GM23338 (cell line): ENCODE measurements at regions not wholly inside any gene's neighbourhood (a gene's known extent, or its start where the extent isn't known, plus 50 kb on each side); places are given as distances from the start of the nearest gene placed in this dataset.

Source experiments
- ATAC-seq: fragments of 200-7000 bp; cut with Tn5 transposase; 3 replicates; pipeline ENCODE4 v1.9.1; 2020
- DNase-seq: peaks from one replicate; pipeline ENCODE4 v3.0.0-alpha.2; 2015; ENCODE audit warnings: low spot score
- H2AFZ ChIP-seq: fragments of 200-600 bp; sonication (generic); 2 replicates; pipeline ENCODE4 v1.8.0; 2016; ENCODE audit warnings: antibody characterized with exemption, mild to moderate bottlenecking, moderate library complexity
- H3F3A ChIP-seq: fragments of 200-600 bp; sonication (generic); replicated peaks from 2 replicates; pipeline ENCODE4 v1.8.0; 2017; ENCODE audit warnings: antibody characterized with exemption, mixed run types, low read depth
- H3K27ac ChIP-seq: fragments of 200-600 bp; sonication (generic); 2 replicates; pipeline ENCODE4 v1.6.1; 2016; ENCODE audit warnings: low read depth
- H3K27me3 ChIP-seq: fragments of 200-600 bp; sonication (generic); 2 replicates; pipeline ENCODE4 v1.8.0; 2016; ENCODE audit warnings: mild to moderate bottlenecking, mixed run types, moderate library complexity; ENCODE audit not compliant: insufficient read depth
- H3K36me3 ChIP-seq: fragments of 200-600 bp; sonication (generic); 2 replicates; pipeline ENCODE4 v1.8.0; 2016; ENCODE audit warnings: mild to moderate bottlenecking; ENCODE audit not compliant: insufficient read depth
- H3K4me1 ChIP-seq: fragments of 200-600 bp; sonication (generic); 2 replicates; pipeline ENCODE4 v1.8.0; 2016; ENCODE audit warnings: mild to moderate bottlenecking, moderate library complexity; ENCODE audit not compliant: insufficient read depth
- H3K4me2 ChIP-seq: fragments of 200-600 bp; sonication (generic); 2 replicates; pipeline ENCODE4 v1.7.1; 2017; ENCODE audit warnings: mixed run types
- H3K4me3 ChIP-seq: fragments of 200-600 bp; sonication (generic); 2 replicates; pipeline ENCODE4 v1.6.1; 2016; ENCODE audit warnings: mixed run types
- H3K79me2 ChIP-seq: fragments of 200-600 bp; sonication (generic); replicated peaks from 2 replicates; pipeline ENCODE4 v1.8.0; 2017; ENCODE audit warnings: mild to moderate bottlenecking; ENCODE audit not compliant: insufficient read depth
- H3K9me2 ChIP-seq: fragments of 200-600 bp; sonication (generic); 2 replicates; pipeline ENCODE4 v1.8.0; 2017; ENCODE audit not compliant: insufficient read depth
- H4K20me1 ChIP-seq: fragments of 200-600 bp; sonication (generic); replicated peaks from 2 replicates; pipeline ENCODE4 v1.8.0; 2017; ENCODE audit warnings: mild to moderate bottlenecking; ENCODE audit not compliant: insufficient read depth
- H3K27ac Mint-ChIP-seq: 2 replicates; pipeline ENCODE4 v1.8.0; 2020; ENCODE audit warnings: inconsistent platforms, mild to moderate bottlenecking, moderate library complexity, mixed read lengths
- H3K27me3 Mint-ChIP-seq: 3 replicates; pipeline ENCODE4 v1.8.0; 2022; ENCODE audit warnings: low read depth, mild to moderate bottlenecking, moderate library complexity, mixed read lengths, inconsistent platforms; ENCODE audit not compliant: insufficient read depth, poor library complexity
- H3K36me3 Mint-ChIP-seq: 3 replicates; pipeline ENCODE4 v1.8.0; 2021; ENCODE audit warnings: low read depth, mild to moderate bottlenecking, inconsistent platforms, moderate library complexity, mixed read lengths
- H3K4me1 Mint-ChIP-seq: 3 replicates; pipeline ENCODE4 v1.8.0; 2020; ENCODE audit warnings: mild to moderate bottlenecking, inconsistent platforms, mixed read lengths
- H3K4me3 Mint-ChIP-seq: 3 replicates; pipeline ENCODE4 v1.8.0; 2021; ENCODE audit warnings: moderate library complexity, mild to moderate bottlenecking, inconsistent platforms, mixed read lengths
- H3K9me3 Mint-ChIP-seq: 3 replicates; pipeline ENCODE4 v1.8.0; 2020; ENCODE audit warnings: moderate library complexity, mild to moderate bottlenecking, inconsistent platforms, mixed read lengths
- CREB1 ChIP-seq: fragments of 250-450 bp; sonication (Bioruptor Pico); IDR thresholded peaks from 2 replicates; pipeline ENCODE4 v1.5.0; 2020; ENCODE audit warnings: low read depth, mild to moderate bottlenecking, moderate library complexity
- EZH2 ChIP-seq: fragments of 200-600 bp; sonication (generic); IDR thresholded peaks from one replicate; pipeline ENCODE4 v1.8.0; 2017; ENCODE audit warnings: antibody characterized with exemption, mild to moderate bottlenecking, low read depth; ENCODE audit not compliant: unreplicated experiment
- EZH2phosphoT487 ChIP-seq: fragments of 200-600 bp; sonication (generic); IDR thresholded peaks from one replicate; pipeline ENCODE4 v1.8.1; 2018; ENCODE audit warnings: antibody characterized with exemption; ENCODE audit not compliant: unreplicated experiment
- JUNB ChIP-seq: IDR thresholded peaks from one replicate; pipeline ENCODE4 v1.6.1; 2016; ENCODE audit warnings: antibody characterized with exemption; ENCODE audit not compliant: unreplicated experiment
- NANOG ChIP-seq: IDR thresholded peaks from 2 replicates; pipeline ENCODE4 v1.6.1; 2016; ENCODE audit warnings: antibody characterized with exemption, borderline replicate concordance
- POLR2AphosphoS5 ChIP-seq: IDR thresholded peaks from 2 replicates; pipeline ENCODE4 v1.6.1; 2016; ENCODE audit warnings: antibody characterized with exemption, low read depth
- STAT1 ChIP-seq: IDR thresholded peaks from one replicate; pipeline ENCODE4 v1.6.1; 2016; ENCODE audit warnings: antibody characterized with exemption; ENCODE audit not compliant: unreplicated experiment
- ZNF114 ChIP-seq: fragments of 250-450 bp; sonication (Bioruptor Pico); IDR thresholded peaks from 2 replicates; pipeline ENCODE4 v1.5.0; 2020; ENCODE audit warnings: mild to moderate bottlenecking, moderate library complexity
- ZNF331 ChIP-seq: fragments of 250-450 bp; sonication (Bioruptor Pico); IDR thresholded peaks from 2 replicates; pipeline ENCODE4 v1.5.0; 2020; ENCODE audit warnings: low read depth, mild to moderate bottlenecking, moderate library complexity
- TF ChIP-seq, protein P1 (sequence below): fragments of 250-450 bp; sonication (Bioruptor Pico); IDR thresholded peaks from 2 replicates; pipeline ENCODE4 v1.5.0; 2020; ENCODE audit warnings: mild to moderate bottlenecking, moderate library complexity
- TF ChIP-seq, protein P2 (sequence below): IDR thresholded peaks from 2 replicates; pipeline ENCODE4 v1.6.1; 2016; ENCODE audit warnings: antibody characterized with exemption
- TF ChIP-seq, protein P3 (sequence below), 2 experiments: fragments of 200-600 bp in 1 of 2; sonication (generic) in 1 of 2; conservative IDR thresholded peaks; 2 replicates each; pipeline versions ENCODE4 v1.5.1 to v1.6.1; 2016 to 2017; ENCODE audit warnings: antibody characterized with exemption in 2 of 2, low read depth in 2 of 2, mild to moderate bottlenecking in 2 of 2, moderate library complexity in 1 of 2

DNA sequence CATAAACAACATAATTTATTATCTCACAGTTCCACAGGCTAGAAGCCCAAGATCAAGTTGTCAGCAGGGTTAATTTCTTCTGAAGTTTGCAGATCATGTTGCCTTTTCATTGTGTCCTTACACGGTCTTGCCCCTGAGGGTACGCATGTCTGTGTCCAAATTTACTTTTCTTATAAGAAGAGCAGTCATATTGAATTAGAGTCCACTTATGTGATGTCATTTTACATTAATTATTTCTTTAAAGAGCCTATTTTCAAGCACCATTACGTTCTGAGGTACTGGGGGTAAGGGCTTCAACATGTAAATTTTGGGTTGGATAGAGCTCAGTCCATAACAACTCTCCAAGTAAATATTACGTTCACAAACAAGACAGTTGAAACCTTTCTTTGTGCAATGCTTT lies 236.6 kb upstream of the OR4E1 start:
- Histone ChIP-seq H3K9me2 (no peaks in the 10 kb centered on the region), H2AFZ (peak overlapping the region; percentile 12; the same call in 1 of the 2 replicates), H3K79me2 (no peaks in the 10 kb centered on the region), H3K4me3 (no peak overlapping the region), H3K36me3 (no peaks in the 10 kb centered on the region), H4K20me1 (no peaks in the 10 kb centered on the region), H3F3A (no peaks in the 10 kb centered on the region), H3K4me2 (no peak overlapping the region), H3K27ac (no peak overlapping the region), H3K4me1 (no peaks in the 10 kb centered on the region), H3K27me3 (no peaks in the 10 kb centered on the region)
- peaks cover 2% of the 10 kb centered on the region; the same call in 1 of the 3 replicates for H3K4me1 Mint-ChIP-seq
- no peaks in the 10 kb centered on the region for H3K36me3 Mint-ChIP-seq
- H3K27me3 Mint-ChIP-seq: peaks cover 3% of the 10 kb centered on the region
- no peak overlapping the region for H3K27ac Mint-ChIP-seq
- TF ChIP-seq CREB1 (CRISPR knock-in tag) (no peak), NANOG (no peak), JUNB (no peak), POLR2AphosphoS5 (no peak), ZNF331 (no peak), ZNF114 (no peak), EZH2 (no peak), STAT1 (no peak), EZH2phosphoT487 (no peak)
- TF ChIP-seq, protein P1, sequence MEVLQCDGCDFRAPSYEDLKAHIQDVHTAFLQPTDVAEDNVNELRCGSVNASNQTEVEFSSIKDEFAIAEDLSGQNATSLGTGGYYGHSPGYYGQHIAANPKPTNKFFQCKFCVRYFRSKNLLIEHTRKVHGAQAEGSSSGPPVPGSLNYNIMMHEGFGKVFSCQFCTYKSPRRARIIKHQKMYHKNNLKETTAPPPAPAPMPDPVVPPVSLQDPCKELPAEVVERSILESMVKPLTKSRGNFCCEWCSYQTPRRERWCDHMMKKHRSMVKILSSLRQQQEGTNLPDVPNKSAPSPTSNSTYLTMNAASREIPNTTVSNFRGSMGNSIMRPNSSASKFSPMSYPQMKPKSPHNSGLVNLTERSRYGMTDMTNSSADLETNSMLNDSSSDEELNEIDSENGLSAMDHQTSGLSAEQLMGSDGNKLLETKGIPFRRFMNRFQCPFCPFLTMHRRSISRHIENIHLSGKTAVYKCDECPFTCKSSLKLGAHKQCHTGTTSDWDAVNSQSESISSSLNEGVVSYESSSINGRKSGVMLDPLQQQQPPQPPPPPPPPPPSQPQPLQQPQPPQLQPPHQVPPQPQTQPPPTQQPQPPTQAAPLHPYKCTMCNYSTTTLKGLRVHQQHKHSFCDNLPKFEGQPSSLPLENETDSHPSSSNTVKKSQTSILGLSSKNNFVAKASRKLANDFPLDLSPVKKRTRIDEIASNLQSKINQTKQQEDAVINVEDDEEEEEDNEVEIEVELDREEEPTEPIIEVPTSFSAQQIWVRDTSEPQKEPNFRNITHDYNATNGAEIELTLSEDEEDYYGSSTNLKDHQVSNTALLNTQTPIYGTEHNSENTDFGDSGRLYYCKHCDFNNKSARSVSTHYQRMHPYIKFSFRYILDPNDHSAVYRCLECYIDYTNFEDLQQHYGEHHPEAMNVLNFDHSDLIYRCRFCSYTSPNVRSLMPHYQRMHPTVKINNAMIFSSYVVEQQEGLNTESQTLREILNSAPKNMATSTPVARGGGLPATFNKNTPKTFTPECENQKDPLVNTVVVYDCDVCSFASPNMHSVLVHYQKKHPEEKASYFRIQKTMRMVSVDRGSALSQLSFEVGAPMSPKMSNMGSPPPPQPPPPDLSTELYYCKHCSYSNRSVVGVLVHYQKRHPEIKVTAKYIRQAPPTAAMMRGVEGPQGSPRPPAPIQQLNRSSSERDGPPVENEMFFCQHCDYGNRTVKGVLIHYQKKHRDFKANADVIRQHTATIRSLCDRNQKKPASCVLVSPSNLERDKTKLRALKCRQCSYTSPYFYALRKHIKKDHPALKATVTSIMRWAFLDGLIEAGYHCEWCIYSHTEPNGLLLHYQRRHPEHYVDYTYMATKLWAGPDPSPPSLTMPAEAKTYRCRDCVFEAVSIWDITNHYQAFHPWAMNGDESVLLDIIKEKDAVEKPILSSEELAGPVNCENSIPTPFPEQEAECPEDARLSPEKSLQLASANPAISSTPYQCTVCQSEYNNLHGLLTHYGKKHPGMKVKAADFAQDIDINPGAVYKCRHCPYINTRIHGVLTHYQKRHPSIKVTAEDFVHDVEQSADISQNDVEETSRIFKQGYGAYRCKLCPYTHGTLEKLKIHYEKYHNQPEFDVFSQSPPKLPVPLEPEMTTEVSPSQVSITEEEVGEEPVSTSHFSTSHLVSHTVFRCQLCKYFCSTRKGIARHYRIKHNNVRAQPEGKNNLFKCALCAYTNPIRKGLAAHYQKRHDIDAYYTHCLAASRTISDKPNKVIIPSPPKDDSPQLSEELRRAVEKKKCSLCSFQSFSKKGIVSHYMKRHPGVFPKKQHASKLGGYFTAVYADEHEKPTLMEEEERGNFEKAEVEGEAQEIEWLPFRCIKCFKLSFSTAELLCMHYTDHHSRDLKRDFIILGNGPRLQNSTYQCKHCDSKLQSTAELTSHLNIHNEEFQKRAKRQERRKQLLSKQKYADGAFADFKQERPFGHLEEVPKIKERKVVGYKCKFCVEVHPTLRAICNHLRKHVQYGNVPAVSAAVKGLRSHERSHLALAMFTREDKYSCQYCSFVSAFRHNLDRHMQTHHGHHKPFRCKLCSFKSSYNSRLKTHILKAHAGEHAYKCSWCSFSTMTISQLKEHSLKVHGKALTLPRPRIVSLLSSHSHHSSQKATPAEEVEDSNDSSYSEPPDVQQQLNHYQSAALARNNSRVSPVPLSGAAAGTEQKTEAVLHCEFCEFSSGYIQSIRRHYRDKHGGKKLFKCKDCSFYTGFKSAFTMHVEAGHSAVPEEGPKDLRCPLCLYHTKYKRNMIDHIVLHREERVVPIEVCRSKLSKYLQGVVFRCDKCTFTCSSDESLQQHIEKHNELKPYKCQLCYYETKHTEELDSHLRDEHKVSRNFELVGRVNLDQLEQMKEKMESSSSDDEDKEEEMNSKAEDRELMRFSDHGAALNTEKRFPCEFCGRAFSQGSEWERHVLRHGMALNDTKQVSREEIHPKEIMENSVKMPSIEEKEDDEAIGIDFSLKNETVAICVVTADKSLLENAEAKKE: no peak
- TF ChIP-seq, protein P2, sequence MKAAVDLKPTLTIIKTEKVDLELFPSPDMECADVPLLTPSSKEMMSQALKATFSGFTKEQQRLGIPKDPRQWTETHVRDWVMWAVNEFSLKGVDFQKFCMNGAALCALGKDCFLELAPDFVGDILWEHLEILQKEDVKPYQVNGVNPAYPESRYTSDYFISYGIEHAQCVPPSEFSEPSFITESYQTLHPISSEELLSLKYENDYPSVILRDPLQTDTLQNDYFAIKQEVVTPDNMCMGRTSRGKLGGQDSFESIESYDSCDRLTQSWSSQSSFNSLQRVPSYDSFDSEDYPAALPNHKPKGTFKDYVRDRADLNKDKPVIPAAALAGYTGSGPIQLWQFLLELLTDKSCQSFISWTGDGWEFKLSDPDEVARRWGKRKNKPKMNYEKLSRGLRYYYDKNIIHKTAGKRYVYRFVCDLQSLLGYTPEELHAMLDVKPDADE: no peak
- TF ChIP-seq, protein P3, sequence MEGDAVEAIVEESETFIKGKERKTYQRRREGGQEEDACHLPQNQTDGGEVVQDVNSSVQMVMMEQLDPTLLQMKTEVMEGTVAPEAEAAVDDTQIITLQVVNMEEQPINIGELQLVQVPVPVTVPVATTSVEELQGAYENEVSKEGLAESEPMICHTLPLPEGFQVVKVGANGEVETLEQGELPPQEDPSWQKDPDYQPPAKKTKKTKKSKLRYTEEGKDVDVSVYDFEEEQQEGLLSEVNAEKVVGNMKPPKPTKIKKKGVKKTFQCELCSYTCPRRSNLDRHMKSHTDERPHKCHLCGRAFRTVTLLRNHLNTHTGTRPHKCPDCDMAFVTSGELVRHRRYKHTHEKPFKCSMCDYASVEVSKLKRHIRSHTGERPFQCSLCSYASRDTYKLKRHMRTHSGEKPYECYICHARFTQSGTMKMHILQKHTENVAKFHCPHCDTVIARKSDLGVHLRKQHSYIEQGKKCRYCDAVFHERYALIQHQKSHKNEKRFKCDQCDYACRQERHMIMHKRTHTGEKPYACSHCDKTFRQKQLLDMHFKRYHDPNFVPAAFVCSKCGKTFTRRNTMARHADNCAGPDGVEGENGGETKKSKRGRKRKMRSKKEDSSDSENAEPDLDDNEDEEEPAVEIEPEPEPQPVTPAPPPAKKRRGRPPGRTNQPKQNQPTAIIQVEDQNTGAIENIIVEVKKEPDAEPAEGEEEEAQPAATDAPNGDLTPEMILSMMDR (conservative IDR thresholded peaks at IDR 0.05; ENCODE audit: low read depth in 2 of 2): no peak
- DNase-seq: no peak
- no peak for ATAC-seq
- H3K4me3 Mint-ChIP-seq: no peak overlapping the region
- H3K9me3 Mint-ChIP-seq: no peaks in the 10 kb centered on the region
